GM20000 (cell line): ENCODE measurements at regions not wholly inside any gene's neighbourhood (a gene's known extent, or its start where the extent isn't known, plus 50 kb on each side); places are given as distances from the start of the nearest gene placed in this dataset.

ENCODE experiments used
- DNase-seq: peaks from one replicate; pipeline ENCODE4 v3.0.0; 2012; ENCODE audit warnings: low spot score
- CTCF ChIP-seq: IDR thresholded peaks from 2 replicates; pipeline ENCODE4 v1.5.1; 2012; ENCODE audit warnings: mild to moderate bottlenecking, control low read depth; ENCODE audit errors: extremely low read depth, missing control alignments

- DNase-seq = no peak
- TF ChIP-seq CTCF = no peak
Measured at GRCh38 chr6:94121094-94121493, 701.7 kb upstream of the EPHA7 start.

DNA sequence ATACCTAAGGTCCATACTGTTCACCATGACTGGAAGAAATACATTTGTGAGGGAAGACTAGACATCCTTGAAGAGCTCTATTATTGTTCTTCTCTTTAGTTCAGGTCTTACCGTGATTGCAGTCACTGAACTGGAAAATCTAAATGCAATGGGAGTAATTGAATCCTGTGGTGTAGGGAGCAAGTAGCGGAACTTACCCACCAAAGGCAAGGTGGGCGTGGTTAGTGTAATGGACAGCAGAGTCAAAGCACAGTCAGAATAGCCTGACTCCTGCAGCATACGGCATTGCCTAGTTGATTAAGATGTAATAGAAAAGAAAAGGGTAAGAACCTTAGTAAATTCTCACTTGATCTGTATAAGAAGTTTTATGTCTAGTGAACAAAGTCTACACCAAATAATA lies 679.7 kb upstream of the EPHA7 start:
- no peak for TF ChIP-seq CTCF
- DNase-seq = no peak

DNA sequence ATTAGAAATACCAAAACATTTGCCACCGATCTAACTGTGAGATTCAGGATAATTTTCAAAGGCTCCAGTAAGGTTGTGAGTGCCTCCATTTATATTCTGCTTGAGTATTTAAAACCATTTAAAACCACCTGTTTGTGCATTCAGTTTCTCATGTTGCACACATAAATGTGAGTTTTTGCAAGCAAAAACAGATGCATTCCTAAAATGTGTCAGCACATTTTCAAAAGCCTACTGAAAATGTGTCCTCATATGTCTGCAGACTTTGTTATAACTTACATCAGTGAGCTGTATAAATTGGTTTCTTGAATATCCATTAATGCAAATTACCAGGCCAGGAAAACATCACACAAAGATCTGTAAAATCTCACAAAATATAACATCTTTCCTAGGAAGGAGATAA lies 676.6 kb upstream of the EPHA7 start:
- TF ChIP-seq CTCF = no peak
- DNase-seq = no peak

DNA sequence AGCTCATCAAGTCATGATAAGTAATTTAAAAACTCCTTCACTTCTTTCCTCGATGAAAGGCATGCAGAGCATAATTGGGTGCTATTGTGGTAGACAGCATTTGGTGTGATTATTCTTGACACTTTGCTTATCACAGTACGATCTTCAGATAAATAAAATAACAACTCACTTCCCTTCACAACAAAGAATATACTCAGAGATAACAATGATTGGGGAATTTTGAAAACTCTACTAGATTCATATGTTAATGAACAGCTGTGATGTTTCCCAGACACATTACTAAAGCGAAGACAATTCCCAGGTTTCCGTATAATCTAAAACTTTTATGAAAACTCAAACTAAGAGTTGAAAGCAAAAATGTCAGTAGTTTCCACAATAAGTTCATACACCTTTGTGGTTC lies 670.6 kb upstream of the EPHA7 start:
- no peak for TF ChIP-seq CTCF

GRCh38 chr6:94088870-94089269 lies 669.5 kb upstream of the EPHA7 start:
- no peak for TF ChIP-seq CTCF
- no peak for DNase-seq

More for the DNA sequence above, 670.6 kb upstream of the EPHA7 start:
- DNase-seq = no peak

DNA sequence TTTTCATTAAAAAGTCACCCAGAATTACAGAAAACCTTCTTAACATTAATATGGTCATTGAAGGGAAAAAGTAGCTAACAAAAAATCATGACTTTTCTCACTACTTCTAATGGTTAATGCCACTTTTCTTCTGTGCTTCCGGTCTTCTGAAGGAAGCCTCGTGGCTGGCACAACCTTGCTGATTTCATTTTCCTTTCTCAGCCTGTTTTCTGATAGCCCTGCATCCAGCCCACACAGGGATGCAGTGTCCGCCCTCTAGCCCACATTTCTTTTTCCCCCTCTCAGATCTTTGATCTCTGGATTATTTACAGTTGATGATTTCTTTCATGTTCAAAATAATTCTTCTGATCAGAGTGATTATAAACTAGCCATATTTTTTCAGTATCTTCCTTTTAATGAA lies 655.4 kb upstream of the EPHA7 start:
- no peak for DNase-seq
- TF ChIP-seq CTCF = no peak

DNA sequence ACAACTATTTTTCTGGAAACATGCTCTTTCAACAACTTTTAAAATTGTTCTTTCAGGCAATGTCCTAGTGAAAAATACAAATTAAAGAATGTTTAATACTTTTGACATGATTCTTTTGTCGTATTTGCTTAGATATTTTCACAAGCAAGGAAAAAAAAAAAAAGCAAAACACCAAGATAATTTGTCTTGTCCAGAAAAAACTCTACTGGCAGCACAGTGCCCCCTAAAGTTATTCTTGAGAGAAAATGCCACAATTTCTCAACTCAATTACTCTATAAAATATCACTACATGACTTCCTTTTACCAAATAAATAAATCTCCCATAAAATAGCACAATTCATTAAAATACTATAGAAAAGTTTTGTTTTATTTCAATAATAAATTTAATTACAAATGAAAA lies 652.5 kb upstream of the EPHA7 start:
- TF ChIP-seq CTCF = no peak
- no peak for DNase-seq
